ENCODE measurements at regions not wholly inside any gene's neighbourhood (a gene's known extent, or its start where the extent isn't known, plus 50 kb on each side); places are given as distances from the start of the nearest gene placed in this dataset.
A peak's percentile ranks its signal among the peaks of the same experiment; 100 is the strongest.
"Not testable (repeated sequence)": the region's sequence is repeated elsewhere in the genome, so short reads cannot be mapped to it uniquely, and the experiment has no call there.

DNA sequence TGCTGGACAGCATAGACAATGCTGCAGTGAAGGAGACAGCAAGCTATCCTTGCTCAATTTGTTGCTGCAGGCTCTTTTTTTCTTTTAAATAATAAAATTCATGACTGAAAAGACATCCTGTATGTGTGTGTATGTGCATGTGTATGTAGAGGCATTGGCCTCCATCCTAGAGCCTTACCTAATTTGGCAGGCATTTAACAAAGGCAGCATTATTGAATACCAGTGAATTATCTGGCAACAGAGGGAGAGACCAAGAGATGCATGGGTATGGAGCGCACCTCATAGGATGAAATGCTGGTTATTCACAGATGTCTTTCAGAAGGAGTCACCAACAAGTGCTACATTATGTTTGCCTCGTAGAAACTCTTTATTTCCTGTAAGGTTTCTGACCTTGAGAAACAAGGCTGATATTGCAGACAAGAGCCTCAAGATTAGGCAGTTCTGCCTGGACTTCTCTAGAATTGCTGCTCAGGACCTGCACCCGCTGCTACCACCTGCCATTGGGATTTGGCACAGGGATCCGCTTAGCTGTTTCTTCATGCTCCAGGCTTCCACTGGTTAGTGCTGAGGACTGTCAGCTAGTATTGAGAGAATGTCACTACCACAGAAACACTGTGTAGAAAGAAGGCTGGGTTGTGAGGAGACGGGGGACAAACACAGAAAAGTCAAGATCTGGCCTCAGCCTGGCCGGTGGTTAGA, 247.7 kb upstream of the RFX3 start:
- DNase-seq, result no peak
- no peak for ATAC-seq

GRCh38 chr9:3769646-3770045, 243.8 kb upstream of the RFX3 start:
- ATAC-seq, result no peak
- DNase-seq, result no peak

DNA sequence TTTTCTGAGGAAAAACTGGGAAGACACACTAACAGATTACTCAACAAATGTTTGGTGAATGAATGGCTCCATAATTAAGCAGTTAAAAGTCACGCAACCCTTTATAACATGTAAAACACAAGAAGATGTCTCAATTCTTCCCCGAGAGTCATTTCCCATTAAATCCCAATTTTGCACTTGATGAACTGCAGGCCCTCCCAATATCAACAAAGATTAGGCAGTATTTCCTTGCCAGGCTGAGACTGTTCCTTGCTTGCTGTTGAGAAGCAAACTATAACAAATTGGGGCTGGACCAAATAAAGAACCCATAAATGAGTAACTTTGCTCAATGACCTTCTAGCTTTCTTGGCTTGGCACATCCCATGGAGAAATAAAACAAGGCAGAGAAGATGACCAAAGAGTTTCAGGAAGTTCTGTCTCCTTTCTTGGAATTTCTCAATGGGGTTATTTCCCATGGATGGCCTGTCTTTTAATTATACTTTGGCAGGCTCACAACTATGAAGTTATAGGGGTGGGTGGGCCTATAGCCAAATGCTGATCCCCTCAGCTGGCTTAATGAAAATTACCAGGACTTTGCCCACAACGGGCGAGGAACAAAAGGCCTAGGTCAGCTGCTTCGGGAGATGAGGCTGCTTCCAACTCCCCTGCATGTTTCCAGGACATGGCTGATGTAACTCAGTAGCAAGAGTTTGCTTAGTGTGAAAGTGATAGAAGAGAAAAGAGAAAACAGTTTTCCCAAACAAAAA, 243.1 kb upstream of the RFX3 start:
- no peak for DNase-seq
- ATAC-seq, result no peak

- ATAC-seq (no peak), DNase-seq (no peak)
Measured at GRCh38 chr9:3768286-3768685, 242.5 kb upstream of the RFX3 start.

DNA sequence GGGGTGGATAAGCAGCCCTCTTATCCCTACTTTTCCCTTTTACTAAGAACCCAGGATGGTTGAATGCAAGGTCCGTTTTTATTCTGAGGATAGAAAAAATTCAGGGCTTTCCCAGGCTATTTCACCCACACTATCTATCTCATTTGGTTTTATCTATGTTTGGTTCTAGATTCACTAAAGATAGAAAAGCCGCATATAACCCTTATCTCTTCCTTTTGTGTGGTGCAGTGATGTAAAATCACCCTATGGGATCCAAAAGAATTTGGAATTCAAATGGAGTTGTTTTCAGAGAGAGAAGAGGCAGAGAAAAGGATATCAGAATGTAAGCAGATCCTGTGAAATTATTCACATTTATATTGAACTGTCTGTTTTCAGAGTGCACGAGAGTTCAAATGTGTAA, 236.3 kb upstream of the RFX3 start:
- ATAC-seq, result no peak

DNA sequence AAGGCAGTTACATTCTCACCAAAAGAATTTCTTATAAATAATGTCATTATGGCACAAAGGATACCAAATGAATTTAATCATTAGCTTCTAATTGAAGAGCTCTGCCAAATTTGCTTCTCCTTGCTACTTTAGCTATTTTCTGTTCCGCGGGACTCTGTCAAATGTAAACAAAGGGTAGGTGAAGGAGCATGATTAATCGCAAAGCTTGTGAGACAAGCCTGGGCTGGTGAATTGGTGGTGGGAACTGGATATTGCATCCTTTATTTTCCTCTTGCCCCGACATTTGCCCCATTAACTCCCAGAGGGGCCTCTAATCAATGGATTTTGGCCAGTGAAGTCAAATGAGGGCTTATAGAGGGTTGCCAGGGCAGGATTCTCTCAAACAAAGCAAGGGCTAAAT, 234.2 kb upstream of the RFX3 start:
- no peak for ATAC-seq
- no peak for DNase-seq

More for the DNA sequence above, 236.3 kb upstream of the RFX3 start:
- no peak for DNase-seq

GRCh38 chr9:3758816-3759576, 233.2 kb upstream of the RFX3 start:
- ATAC-seq, result no peak

DNA sequence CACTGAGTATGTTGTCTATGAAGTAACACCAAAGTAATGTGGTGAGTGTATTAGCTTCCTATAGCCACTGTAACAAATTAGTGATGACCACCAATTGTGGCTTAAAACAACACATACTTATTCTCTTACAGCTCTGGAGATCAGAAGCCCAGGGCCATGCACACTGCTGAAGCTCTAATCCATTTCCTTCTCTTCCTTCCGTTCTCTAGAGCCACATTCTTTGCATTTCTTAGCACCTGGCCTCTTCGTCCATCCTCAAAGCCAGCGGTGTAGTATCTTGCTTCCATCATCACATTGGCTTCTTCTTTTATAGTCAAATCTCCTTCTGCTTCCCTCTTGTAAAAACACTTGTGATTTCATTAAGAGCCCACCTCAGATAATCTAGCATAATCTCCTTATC, 230.3 kb upstream of the RFX3 start:
- no peak for DNase-seq

More at GRCh38 chr9:3758816-3759576, 233.2 kb upstream of the RFX3 start:
- DNase-seq, result no peak

GRCh38 chr9:3751125-3751758, 225.4 kb upstream of the RFX3 start:
- ATAC-seq (no peak), DNase-seq (peak; percentile 14)

More for the DNA sequence above, 230.3 kb upstream of the RFX3 start:
- ATAC-seq, result no peak

DNA sequence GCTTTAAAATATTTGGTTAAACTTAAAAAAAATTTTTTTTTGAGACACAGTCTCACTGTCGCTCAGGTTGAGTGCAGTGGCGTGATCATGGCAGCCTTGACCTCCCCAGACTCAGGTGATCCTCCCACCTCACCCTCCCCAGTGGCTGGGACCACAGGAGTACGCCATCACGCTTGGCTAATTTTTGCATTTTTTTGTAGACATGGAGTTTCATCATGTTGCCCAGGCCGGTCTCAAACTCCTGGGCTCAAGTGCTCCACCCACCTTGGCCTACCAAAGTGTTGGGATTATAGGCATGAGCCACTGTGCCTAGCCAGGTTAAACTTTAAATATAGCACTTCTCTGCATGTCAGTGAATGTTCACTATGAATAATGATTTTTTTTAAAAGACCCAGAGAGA, 224.5 kb upstream of the RFX3 start:
- ATAC-seq (no peak), DNase-seq (no peak)

- DNase-seq, result peak; percentile 30
- ATAC-seq, result peak; percentile 97
Measured at GRCh38 chr9:3746296-3747275, 220.8 kb upstream of the RFX3 start.

DNA sequence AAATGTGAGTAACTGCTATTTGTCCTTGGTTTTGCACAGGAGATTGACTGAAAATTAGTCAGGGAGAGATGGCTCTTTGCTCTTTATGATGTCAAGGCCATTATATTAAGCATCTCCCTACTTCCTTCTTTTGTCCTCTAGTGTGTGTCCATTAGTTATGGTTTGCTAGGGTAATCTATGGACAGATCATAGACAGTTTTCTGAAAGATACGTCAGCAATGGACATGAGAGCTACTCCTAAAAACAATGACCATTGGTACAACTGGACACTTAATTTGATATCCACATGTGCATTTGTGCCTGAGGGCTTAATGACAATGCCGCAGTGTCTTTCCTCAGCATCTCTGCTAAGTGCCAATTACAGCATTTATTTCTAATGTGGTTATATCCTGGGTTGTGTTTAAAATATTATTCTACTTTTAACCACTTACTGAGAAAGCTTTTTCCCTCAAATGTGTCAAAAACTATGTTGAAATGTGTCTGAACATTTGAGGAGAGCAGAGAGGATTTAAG, 218.2 kb upstream of the RFX3 start:
- ATAC-seq, result no peak
- DNase-seq, result no peak

- ATAC-seq, result no peak
- DNase-seq, result no peak
Measured at GRCh38 chr9:3742586-3742985, 216.8 kb upstream of the RFX3 start.

DNA sequence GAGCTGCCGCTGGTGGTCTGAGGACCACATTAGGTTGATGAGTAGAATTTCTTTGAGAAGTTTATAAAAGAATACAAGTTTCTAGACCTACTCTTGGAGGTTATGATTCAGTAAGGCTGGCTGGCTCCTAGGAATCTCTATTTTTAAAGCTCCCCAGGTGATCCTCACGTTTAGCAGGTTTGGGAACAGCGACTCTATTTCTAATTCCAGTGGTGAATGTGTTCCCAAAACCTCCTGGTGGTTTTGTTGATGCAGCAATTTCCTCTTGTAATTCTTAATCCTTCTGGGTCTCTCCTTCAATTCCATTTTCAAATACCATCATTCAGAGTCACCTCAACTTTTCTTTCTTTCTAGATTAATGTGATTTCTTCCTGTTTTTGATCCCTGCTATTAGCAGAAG, 215.9 kb upstream of the RFX3 start:
- DNase-seq (no peak), ATAC-seq (no peak)

- ATAC-seq, result no peak
- no peak for DNase-seq
Measured at GRCh38 chr9:3740690-3741419, 215.1 kb upstream of the RFX3 start.

DNA sequence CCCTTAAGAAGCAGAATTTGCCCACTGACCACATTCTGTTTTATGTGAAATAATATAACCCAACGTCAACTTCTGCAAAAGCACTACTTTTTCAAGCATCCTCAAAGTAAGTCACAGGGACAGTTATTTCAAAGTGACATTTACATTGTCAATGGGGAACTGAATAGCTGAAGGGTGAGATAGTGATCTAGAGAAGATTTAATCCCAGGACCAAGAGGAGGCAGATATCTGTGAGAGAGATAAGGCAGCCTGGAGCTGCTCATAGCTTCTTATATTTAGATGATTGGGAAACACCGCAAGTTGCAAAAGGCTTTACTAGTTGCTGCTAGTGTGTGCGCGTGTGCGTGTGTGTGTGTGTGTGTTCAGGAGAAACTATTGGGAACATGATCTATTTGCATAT, 210.4 kb upstream of the RFX3 start:
- no peak for DNase-seq
- no peak for ATAC-seq

DNA sequence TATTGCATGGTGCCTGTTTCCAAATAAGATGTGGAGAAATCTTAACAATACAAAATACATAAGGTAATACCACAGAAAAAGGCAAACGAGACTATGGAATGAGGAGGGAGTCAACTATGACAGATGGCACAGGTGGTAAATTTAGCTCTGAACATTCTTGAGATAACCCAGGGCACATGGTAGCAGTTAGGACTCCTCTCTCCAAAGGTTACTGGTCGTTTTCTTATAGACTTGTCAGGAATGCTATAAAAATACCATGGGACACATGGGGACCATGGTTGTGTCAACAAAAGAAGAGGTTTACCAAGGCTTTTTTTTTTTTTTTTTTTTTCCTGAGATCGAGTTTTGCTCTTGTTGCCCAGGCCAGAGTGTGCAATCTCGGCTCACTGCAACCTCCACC, 209.4 kb upstream of the RFX3 start:
- no peak for DNase-seq
- no peak for ATAC-seq

GRCh38 chr9:3733527-3734262, 207.9 kb upstream of the RFX3 start:
- DNase-seq, ATAC-seq: not testable (repeated sequence)

DNA sequence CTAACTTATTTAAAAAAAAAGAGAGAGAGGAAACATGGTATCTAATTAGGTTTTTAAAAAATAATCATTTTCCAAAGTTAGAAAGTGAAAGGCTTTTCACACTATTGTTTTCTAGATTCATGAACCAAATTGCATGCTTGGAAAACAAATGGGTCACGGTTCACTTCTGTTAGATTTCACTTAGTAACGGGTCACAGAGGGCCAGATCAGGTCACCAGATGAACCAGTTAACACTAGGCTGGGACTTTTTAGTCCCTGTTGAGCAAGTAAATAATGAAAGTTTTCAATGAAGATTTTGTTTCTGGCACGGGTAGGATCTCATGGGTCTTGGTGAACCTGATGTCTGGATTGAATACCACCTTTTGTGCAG, 207.2 kb upstream of the RFX3 start:
- DNase-seq, result no peak
- ATAC-seq, result no peak
